Stimulated activated CD4-positive, alpha-beta T cell treated with anti-CD3 and anti-CD28 coated beads, Interleukin-2, amount 100 ng/mL, for 24 hours (primary cell): ENCODE measurements at regions not wholly inside any gene's neighbourhood (a gene's known extent, or its start where the extent isn't known, plus 50 kb on each side); places are given as distances from the start of the nearest gene placed in this dataset.

Experiments
- DNase-seq, 2 donors: peaks; one replicate each; pipeline ENCODE4 v3.0.0-alpha.2; 2020

GRCh38 chr12:85642288-85642687, 193.9 kb downstream of the RASSF9 start:
- no peak for DNase-seq

- no peak for DNase-seq
Measured at GRCh38 chr12:85642808-85643207, 193.4 kb downstream of the RASSF9 start.

- DNase-seq, result no peak
Measured at GRCh38 chr12:85644508-85644907, 191.7 kb downstream of the RASSF9 start.

GRCh38 chr12:85653731-85654455, 182.3 kb downstream of the RASSF9 start:
- no peak for DNase-seq

- no peak for DNase-seq
Measured at GRCh38 chr12:85654456-85654840, 181.8 kb downstream of the RASSF9 start.

- DNase-seq, result no peak
Measured at GRCh38 chr12:85656561-85656960, 179.6 kb downstream of the RASSF9 start.

GRCh38 chr12:85657251-85657650, 179.0 kb downstream of the RASSF9 start:
- DNase-seq, result no peak

GRCh38 chr12:85657836-85658630, 178.2 kb downstream of the RASSF9 start:
- no peak for DNase-seq

- DNase-seq, result no peak
Measured at GRCh38 chr12:85659754-85660530, 176.3 kb downstream of the RASSF9 start.

GRCh38 chr12:85661461-85662206, 174.6 kb downstream of the RASSF9 start:
- DNase-seq, result no peak

- DNase-seq, result no peak
Measured at GRCh38 chr12:85662207-85662602, 174.0 kb downstream of the RASSF9 start.

- no peak for DNase-seq
Measured at GRCh38 chr12:85663631-85664030, 172.6 kb downstream of the RASSF9 start.

GRCh38 chr12:85664429-85664828, 171.8 kb downstream of the RASSF9 start:
- DNase-seq, result no peak

GRCh38 chr12:85669911-85670310, 166.3 kb downstream of the RASSF9 start:
- no peak for DNase-seq

GRCh38 chr12:85672436-85672835, 163.8 kb downstream of the RASSF9 start:
- no peak for DNase-seq

GRCh38 chr12:85673921-85674420, 162.2 kb downstream of the RASSF9 start:
- no peak for DNase-seq

- DNase-seq, result no peak
Measured at GRCh38 chr12:85676816-85677749, 159.1 kb downstream of the RASSF9 start.

GRCh38 chr12:85679296-85679695, 156.9 kb downstream of the RASSF9 start:
- no peak for DNase-seq

- no peak for DNase-seq
Measured at GRCh38 chr12:85680881-85681280, 155.3 kb downstream of the RASSF9 start.

- DNase-seq, result no peak
Measured at GRCh38 chr12:85681333-85681732, 154.9 kb downstream of the RASSF9 start.

GRCh38 chr12:85683051-85683450, 153.2 kb downstream of the RASSF9 start:
- no peak for DNase-seq
